Suppressor macrophage treated with lipopolysaccharide for 4 hours (primary cell): ENCODE measurements at regions not wholly inside any gene's neighbourhood (a gene's known extent, or its start where the extent isn't known, plus 50 kb on each side); places are given as distances from the start of the nearest gene placed in this dataset.
"Not testable (repeated sequence)": the region's sequence is repeated elsewhere in the genome, so short reads cannot be mapped to it uniquely, and the experiment has no call there.

Experiments used
- DNase-seq: peaks from one replicate; pipeline ENCODE4 v3.0.0-alpha.2; 2020

DNA sequence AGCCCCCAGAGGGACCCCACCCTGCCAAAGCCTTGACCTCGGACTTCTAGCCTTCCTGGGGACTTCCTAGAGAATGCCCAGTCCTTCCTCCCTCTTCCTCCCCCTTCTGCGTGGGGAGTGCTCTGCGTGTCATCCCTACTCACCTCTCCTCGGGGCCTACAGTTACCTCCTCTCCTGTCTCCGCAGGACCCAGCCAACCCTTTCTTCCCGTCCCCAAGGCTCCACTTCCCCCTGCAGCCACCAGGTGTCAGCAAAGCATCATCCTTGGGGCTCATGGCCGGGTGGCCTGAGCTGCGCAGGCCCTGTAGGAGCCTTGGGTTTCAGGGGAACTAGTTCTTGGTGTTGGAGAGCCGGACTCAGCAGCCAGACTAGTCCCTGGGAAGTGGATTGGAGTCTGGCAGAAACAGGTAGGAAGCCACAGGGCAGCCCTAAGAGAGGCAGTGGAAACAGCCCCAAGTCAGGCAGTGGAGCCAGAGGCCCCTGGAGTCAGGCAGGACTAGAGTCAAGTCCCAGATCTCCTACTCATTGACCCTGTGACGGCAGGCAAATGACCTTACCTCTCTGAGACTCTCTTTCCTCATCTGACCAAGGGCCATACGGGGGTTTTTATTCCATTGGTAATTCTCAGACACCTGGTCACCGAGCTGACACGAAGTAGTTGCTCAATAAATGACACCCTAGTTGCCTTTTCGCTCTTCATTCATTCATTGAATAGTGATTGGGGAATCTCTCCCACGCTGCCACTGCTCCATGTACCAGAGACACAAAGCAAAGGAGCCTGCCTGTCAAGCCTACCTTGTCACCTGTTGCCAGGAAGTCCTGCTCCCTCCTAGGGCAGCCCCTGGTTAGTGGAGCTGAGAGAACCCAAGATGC, 101.8 kb upstream of the GRK3 start:
- peak; percentile 90 for DNase-seq

DNA sequence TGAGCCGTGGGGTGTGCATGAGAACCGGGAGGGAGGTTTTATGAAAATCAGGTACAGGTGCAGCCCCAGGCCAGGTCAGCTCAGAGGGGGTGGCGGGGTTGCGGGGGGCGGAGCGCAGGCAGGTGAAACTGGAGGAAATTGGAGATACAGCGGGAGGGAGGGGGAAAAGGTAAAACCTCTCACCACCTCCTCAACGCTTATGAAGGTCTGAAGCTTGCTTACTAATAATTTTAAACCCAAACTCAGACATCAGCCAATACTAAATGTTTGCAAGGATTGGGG, 101.2 kb upstream of the GRK3 start:
- not testable (repeated sequence) for DNase-seq

DNA sequence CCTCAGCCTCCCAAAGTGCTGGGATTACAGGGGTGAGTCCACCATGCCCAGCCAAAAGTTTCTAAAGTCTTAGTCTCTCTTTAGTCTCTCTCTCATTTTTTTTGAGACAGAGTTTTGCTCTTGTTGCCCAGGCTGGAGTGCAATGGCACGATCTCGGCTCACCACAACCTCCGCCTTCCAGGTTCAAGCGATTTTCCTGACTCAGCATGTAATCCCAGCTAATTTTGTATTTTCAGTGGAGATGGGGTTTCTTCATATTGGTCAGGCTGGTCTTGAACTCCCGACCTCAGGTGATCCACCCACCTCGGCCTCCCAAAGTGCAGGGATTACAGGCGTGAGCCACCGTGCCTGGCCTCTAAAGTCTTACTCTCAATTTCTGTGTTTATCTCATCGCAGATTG, 100.1 kb upstream of the GRK3 start:
- not testable (repeated sequence) for DNase-seq

DNA sequence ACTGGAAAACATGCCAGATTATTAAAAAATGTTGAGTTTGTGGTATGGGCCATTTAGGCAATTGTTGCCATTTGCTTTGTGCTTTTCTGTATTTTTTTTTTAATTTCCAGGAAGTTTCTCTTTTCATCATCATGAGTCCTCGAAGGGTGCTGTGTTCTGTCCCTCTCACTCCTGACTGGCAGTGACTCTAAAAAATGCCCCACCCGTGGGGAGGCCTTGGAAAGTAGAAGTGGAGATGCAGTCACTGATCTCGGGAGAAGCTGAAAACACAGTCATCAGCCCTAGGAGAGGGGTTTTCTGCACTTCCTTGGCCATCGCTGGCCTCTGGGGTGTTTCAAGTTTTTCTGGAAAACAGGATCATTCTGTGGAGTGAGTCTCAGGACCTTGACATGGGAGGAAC, 98.5 kb upstream of the GRK3 start:
- peak; percentile 59 for DNase-seq

DNA sequence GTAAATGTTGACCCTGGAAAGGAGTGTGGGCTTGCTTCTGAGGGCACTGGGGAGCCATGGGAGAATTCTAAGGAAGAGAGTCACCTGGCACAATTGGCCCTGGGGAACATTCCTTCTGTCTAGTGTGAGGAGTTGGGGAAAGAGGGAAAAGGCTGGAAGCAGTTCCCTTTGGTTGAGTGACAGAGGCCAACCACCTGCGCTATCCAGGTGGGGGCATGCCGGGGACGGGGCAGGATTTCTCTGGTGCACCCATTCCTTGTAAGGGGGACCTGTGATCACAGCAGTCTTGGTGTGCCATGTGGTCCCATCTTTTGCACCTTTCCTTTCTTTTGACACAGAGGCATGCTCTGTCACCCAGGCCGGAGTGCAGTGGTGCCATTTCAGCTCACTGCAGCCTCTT, 92.1 kb upstream of the GRK3 start:
- DNase-seq, result no peak

DNA sequence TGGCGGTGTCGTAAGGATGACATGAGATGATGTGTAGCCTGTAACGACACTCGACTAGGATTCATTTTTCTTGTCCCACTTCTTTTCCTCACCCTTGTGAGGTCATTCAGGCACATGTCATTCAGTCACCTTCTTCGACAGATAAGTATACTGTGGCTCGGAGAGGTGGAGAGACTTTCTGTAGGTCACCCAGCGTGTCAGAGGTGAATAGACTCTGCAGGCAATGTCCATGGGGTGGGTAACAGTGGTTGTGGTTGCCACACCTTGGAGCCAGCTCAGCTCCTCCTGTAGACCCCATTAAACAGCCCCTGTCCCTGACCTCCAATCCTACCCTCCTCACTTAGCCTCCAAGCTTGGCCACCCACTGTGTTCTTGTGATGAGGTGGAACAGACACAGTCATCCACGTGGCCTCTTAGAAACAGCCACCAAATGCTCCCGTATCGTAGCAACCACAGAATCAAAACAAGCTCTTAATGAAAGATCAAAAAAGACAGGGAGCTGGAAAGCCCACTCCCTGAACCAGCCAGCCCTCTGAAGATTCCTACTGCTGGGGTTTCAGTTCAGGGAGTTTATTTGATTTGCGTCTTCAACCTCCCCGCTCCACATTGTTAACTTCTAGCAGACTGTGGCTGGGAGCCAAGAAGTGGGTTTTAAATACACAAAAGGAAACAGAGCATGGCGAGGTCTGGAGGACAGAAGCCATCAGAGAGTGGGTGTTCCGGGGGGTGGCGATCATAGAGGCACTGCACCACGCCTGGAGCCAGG, 89.0 kb upstream of the GRK3 start:
- DNase-seq, result peak; percentile 23

DNA sequence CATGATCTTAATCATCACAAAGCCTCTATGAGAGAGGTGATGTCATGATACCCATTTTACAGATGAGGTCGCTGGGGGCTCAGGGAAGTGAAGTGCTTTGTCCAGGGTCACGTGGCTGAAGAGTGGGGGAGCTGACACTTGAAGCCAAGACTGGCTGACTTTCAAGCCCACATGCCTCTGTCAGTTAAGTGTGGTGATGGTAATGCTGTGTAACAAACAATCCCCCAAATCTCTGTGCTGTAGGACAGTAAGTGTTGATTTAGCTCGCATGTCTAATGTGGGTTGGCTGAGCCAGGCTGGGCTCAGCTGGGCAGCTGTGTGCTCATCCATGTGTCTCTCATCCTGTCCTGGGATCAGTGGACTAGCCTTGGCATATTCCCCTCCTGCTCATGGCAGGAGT, 87.1 kb upstream of the GRK3 start:
- DNase-seq, result no peak

DNA sequence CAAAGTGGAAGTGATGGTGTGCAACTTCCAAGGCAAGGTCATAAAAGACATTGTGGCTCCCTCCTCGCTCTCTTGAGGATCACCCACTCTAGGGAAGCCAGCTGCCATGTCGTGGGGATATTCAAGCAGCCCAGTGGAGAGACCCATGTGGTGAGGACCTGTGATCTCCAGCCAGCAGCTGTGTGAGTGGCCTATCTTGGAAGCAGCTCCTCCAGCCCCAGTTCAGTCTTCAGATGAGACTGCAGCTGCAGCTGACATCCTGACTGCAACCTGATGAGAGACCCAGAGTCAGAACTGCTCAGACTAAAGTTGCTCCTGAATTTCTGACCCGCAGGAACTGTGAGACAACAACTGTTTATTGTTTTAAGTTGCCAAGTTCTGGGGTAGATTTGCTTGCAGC, 86.4 kb upstream of the GRK3 start:
- no peak for DNase-seq

DNA sequence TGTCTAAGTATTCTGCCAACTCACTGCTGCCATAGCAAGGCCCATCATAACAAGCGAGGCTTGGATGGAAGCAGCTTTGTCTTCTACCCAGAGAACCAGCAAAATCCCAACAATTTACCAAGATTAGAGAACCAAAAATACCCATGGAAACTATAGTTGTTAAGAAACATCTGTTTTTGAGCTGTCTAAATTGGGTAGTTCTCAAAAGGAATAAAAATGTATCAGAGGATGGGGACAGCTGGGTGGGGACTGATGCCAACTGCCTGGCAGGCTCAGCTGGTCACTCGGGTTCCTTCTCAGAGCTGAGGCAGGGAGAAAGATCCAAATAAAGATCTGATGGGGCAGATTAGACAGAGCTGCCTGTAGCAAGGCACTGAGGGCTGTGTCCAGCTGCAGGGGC, 85.9 kb upstream of the GRK3 start:
- DNase-seq, result no peak

DNA sequence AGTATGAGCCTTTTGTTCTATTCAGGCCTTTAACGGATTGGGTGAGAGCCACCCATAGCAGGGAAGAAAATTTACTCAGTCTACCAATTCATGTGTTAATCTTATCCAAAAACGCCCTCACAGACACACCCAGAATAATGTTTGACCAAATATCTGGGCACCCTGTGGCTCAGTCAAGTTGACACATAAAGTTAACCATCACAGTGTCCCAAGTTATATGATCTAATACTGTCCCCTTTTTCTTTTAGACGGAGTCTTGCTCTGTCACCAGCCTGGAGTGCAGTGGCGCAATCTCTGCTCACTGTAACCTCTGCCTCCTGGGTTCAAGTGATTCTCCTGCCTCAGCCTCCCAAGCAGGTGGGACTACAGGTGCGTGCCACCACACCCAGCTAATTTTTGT, 83.6 kb upstream of the GRK3 start:
- DNase-seq, result not testable (repeated sequence)

DNA sequence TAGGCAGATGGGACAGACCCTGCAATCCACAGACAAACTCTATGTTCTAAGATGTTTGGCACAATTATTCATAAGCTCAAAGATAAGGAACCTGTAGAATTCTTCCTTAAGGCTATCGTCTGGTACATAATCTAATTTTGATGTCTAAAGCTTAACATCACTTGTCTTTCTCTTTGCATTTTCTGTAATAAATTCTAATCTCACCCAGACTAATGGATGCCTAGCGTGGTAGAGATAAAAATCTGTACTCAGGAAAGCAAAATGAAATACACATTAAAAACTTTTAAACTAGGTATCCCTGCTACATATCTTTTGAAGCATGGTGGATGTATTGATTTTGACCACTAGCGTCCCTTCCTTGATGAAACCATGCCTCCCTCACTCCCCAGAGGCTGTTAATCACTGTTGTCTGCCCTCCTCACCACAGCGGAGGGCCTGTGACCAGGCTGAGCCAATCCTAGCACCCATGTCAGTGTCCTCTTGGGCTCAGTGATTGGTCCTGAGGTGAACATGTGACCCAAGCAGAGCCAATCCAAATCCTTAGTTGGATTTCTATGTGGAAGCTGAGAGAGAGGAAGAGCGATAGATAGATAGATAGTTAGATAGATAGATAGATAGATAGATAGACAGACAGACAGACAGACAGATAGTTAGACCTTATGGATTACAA, 82.2 kb upstream of the GRK3 start:
- no peak for DNase-seq

DNA sequence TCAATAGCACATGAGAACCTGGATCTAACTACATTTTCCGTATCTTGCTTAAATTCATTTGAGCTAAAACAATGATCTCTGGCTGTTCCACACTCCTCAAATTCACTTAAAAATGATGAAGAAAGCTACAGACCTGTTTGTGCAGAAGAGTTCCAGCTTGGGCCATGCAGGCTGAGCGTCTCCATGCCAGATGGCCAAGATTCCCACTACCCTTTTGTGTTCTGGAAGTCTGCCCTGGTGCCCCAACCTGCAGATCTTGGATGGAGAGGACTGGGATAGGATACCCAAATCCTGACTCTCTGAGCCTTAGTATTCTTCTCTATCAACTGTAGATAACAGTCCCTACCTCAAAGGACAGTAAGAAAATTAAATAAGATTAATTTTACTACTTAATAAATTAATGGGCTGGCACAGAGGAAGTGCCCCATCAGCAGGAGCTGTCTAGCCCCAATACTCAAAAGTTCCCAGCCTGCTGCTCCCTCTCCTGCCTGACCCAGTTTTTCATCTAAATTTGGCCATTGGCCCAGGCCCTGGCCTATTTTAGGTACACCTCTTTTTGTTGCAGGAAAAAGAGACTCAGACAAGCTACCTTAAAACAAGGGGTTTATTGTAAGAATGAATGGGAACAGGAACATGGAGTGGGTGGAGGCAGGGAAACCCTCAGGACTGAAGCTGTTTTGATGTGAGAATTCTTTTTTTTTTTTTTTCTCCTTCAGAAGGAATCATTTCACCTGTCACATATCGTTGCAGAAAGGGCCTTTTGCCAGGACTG, 81.4 kb upstream of the GRK3 start:
- DNase-seq, result no peak

DNA sequence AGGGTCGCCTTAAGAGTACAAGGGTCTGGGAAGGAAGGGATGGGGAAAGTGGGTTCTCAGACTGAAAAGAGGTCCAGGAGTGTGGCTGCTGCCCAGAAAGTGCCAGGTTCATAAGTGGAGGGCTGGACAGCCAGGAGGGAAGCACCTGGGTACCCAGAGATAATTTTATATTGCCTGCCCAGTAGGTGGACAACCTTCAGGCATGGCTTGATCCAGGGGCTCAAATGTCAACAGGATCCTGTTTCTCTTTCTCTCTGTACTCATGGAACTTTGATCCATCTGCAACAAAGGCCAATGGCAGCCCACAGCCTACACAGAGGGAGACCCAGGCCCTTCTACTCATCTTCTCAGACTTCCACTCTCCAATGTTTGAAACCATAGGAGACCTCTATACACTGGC, 80.5 kb upstream of the GRK3 start:
- no peak for DNase-seq

DNA sequence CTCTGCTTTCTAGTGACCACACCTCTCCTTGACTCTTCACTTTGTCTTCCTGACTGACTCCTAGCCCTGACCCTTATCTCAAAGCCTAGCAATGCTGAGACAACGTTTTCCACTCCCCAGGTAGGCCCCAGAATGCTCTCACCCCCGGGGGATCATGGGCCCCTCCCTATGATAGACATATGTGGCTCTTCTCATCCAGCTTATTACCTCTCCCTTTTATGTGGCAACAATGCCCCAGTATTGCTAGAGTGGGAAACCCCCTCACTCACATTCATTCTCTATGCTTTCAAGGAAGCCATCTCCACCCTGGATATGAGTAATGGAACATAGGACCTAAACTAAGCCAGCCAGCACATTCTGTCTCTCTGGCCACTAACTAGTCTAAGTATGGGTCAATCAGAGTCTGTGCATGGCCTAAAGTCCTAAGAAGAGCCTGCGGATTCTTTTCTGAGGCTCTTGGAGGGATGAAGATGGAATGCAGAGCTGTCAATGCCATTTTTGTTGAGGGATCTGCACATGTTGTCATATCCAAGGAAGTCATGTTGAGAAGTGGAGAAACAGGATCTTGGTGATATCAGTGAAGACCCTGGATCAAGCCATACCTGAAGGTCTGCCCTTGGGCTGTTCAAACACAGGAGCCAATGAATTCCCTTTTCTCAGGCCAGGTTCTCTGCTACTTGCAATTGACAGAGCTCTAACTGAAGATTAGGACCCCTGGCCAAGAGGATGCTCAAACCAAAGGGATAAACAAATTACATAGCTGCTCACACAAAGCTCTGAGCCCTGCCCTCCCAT, 79.8 kb upstream of the GRK3 start:
- peak; percentile 54 for DNase-seq

DNA sequence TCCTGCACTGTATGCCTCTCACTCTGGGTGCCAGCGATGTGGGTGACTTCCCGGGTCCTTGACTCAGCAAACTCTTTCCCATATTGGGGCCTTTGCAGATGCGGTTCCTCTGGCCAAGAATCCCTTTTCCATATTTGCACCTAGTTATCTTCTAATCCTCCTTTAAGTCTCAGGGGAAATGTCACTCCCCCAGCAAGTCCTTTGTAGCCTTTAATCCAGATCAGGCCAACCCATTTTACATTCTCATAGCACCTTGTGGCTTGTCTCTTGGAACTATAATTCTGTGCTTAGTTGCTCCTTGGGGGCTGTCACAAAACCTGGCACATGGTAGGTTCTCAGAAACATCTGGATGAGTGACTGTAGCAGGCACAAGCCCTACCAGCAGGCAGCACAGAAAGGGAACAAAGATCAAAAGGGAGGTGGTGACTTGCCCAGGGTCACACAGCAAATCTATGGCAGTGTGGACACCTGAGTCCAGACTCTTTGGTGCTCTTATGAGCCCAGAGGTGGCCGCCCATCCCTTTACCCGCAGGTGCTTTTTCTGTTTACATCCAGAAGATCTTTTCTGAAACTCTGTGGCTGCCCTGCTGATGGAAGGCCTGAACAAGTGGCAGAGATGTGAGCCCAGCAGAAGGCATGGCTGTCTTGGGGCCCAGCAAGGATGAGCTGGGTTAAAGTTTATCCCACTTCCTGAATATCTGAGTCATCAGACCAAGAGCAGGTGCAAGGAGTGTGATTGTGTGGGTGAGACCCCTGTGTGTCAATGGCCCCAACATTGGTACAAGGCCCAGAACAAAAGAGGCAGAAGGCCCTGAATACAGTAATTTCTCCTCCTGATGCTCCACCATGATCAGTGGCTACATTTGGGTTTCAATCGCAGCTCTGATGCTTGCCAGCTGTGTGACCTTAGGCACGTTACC, 78.6 kb upstream of the GRK3 start:
- no peak for DNase-seq

DNA sequence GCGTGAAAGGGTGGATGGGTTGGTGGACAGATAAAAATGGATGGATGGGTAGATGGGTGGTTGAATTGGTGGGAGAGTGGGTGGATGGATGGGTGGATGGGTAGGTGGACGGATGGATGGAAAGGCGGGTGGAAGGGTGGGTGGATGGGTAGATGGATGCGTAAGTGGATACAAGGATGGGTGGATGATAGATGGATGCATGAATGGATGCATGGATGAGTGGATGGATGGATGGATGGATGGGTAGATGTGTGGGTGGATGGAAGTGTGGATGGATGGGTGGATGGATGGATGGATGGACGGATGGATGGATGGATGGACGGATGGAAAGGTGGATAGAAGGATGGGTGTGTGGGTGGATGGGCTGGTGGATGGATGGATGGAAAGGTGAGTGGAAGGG, 77.0 kb upstream of the GRK3 start:
- no peak for DNase-seq

DNA sequence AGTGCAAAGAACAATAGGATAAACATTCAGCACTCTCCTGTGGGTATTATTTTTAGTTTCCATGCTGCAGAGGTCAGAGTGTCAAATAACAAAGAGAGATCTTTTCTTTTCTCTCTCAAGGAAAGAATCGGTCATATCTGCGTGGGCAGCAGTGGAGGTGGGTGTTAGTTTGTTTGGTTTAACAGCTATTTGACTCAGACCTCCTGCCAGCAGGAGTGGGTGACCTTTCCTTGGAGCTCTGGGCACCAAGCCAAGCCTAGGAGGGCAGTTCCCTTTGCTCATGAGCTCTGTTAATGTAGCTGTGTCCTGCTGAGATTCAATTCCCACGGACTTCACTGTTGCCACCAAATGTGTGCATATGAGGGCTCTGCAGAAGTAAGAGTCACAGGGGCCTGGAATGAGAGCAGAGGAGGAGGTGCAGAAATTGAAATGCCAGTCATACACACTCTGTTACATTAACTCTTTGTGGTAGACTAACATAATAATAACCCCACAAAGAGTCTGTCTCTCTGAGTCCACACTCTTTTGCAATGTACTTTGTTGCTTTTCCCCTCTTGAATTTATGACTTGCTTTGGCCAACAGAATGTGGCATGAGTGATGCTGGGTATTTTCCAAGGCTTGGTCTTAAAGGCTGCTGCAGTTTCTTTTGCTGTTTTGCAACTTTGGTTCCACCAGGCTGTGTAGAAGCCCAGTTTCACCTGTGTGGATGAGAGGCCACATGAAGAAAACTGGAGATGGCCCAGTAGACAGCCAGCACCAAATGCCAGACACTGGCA, 76.0 kb upstream of the GRK3 start:
- DNase-seq, result peak; percentile 94

DNA sequence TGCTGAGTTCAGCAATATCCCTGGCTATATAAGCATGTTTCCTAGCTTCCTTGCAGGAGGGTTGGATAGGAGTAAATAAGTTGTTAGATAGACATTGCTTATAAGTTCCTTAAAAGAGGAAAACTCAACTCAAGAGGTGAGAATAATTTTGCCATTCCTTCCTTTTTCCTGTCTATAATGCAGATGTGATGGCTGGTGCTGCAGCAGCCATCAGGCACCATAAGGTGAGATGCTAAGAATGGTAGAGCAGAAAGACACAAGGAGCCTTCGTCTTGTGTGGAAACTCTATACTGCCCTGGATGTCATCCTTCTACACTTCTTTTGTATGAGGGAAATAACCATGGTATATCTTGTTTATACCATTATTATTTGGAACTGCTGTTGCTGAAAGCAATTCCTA, 74.5 kb upstream of the GRK3 start:
- no peak for DNase-seq

DNA sequence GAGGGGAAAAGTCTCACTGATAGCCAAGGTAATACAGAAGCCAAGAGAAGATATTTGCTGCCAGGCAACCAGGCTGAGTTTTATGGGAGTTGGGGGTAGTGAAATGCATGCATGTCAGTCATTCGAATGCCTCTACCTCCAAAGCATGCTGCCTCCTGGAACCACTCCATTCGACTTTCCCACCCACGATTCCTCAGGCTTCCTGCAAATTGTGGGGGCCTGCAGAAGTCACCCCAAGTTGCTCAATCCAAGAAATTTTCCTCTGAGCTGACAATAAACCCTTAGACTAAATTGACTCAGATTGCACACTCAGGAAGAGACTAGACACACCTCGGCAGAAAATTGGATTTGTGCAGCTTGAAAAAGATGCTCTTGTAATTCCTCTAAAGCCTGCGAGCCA, 73.6 kb upstream of the GRK3 start:
- no peak for DNase-seq

DNA sequence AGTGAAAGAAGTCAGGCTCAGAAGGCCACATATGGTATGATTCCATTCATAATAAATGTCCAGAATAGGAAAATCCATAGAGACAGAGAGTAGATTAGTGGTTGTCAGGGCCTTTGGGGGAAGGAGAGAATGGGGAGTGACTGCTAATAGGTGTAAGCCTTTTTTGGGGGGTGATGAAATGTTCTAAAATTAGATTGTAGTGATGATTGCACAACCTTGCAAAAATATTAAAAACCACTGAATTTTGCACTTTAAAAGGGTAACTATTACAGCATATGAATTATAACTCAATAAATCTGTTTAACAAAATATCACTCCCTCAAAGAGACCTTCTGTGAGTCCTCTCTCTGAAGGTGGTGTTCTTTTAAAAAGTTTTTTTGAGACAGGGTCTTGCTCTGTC, 72.3 kb upstream of the GRK3 start:
- no peak for DNase-seq
